GM12865 (cell line): ENCODE measurements at regions not wholly inside any gene's neighbourhood (a gene's known extent, or its start where the extent isn't known, plus 50 kb on each side); places are given as distances from the start of the nearest gene placed in this dataset.

Experiments
- DNase-seq: peaks from one replicate; pipeline ENCODE4 v3.0.0; 2010; ENCODE audit warnings: low read depth
- H3K4me3 ChIP-seq: 2 replicates; pipeline ENCODE4 v1.5.1; 2011; ENCODE audit warnings: mild to moderate bottlenecking, low read depth, low read length, control low read depth
- TF ChIP-seq, protein P1 (sequence below): IDR thresholded peaks from 2 replicates; pipeline ENCODE4 v1.5.1; 2011; ENCODE audit warnings: low read length, control low read depth, low read depth, inconsistent platforms; ENCODE audit not compliant: insufficient read depth; ENCODE audit errors: missing control alignments

GRCh38 chr10:28781296-28781695 is 104.0 kb downstream of the BAMBI start:
- TF ChIP-seq, protein P1, sequence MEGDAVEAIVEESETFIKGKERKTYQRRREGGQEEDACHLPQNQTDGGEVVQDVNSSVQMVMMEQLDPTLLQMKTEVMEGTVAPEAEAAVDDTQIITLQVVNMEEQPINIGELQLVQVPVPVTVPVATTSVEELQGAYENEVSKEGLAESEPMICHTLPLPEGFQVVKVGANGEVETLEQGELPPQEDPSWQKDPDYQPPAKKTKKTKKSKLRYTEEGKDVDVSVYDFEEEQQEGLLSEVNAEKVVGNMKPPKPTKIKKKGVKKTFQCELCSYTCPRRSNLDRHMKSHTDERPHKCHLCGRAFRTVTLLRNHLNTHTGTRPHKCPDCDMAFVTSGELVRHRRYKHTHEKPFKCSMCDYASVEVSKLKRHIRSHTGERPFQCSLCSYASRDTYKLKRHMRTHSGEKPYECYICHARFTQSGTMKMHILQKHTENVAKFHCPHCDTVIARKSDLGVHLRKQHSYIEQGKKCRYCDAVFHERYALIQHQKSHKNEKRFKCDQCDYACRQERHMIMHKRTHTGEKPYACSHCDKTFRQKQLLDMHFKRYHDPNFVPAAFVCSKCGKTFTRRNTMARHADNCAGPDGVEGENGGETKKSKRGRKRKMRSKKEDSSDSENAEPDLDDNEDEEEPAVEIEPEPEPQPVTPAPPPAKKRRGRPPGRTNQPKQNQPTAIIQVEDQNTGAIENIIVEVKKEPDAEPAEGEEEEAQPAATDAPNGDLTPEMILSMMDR = no peak
- DNase-seq = no peak
- H3K4me3 ChIP-seq = no peak overlapping the region

- TF ChIP-seq, protein P1 = no peak
- H3K4me3 ChIP-seq = no peak overlapping the region
- DNase-seq = no peak
These were observed 105.8 kb downstream of the BAMBI start for GRCh38 chr10:28783087-28783486.

GRCh38 chr10:28785018-28785417 is 107.7 kb downstream of the BAMBI start:
- TF ChIP-seq, protein P1 = no peak
- no peak for DNase-seq
- no peak overlapping the region for H3K4me3 ChIP-seq

GRCh38 chr10:28788252-28788651 is 110.9 kb downstream of the BAMBI start:
- TF ChIP-seq, protein P1 = no peak
- no peak overlapping the region for H3K4me3 ChIP-seq
- DNase-seq = peak; percentile 3

DNA sequence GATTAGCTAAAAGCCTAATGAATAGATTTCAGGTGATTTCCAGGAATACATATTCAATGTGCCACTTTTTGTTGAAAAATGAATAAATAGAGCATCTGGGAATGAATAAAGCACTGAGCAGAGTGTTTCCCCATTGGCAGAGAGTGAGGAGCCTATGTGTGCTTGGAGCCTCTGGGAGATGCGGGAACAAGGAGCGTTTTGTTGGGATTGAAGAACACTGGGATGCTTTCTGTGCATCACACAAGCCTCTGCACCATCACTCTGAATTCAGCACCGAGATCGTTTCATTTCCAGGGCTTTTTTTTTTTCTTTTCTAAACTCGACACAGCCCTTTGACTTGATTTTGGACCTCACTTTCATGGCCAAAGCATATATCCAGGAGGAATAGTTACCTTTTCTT is 111.4 kb downstream of the BAMBI start:
- no peak overlapping the region for H3K4me3 ChIP-seq
- TF ChIP-seq, protein P1 = no peak
- DNase-seq = no peak

DNA sequence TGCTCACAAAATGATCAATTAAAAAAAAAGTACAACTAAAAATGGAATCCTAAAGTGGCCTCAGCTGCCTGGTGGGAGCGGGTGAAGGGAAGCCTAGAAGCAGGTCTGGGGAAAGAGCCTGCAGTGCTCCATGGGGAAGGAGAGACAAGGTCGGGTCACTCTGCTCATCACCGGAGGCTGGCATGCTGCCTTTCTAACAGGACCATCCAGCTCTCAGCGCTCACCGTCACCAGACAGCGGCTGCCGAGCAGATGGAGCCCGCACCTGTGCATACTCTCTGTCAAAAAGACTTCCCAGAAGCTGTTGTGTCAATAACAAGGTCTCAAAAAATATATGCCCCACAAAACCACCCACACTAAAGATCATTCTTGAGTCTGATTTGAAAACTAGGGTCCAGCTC is 112.8 kb downstream of the BAMBI start:
- no peak overlapping the region for H3K4me3 ChIP-seq
- DNase-seq = no peak
- TF ChIP-seq, protein P1 = no peak

- TF ChIP-seq, protein P1 = no peak
- H3K4me3 ChIP-seq = no peak overlapping the region
- no peak for DNase-seq
These were observed 116.2 kb downstream of the BAMBI start for GRCh38 chr10:28793482-28793881.
